Hypothalamus (tissue), 51 donors: ENCODE measurements at regions not wholly inside any gene's neighbourhood (a gene's known extent, or its start where the extent isn't known, plus 50 kb on each side); places are given as distances from the start of the nearest gene placed in this dataset.

Experiments
- DNase-seq, 51 donors: peaks; one replicate each; lab custom pipeline; 2025; lab: John Stamatoyannopoulos, UW

- DNase-seq, result no peak
Observed at GRCh38 chr7:123401295-123401694, 133.1 kb downstream of the IQUB start.

- DNase-seq, result no peak
Observed at GRCh38 chr7:123400196-123400595, 134.2 kb downstream of the IQUB start.

- no peak for DNase-seq
Observed at GRCh38 chr7:123398921-123399320, 135.5 kb downstream of the IQUB start.

GRCh38 chr7:123397746-123398338 lies 136.6 kb downstream of the IQUB start:
- no peak for DNase-seq

- DNase-seq, result no peak
Observed at GRCh38 chr7:123393623-123394022, 140.8 kb downstream of the IQUB start.

- DNase-seq, result peak in 1 of 51 donors; percentile 6
Observed at GRCh38 chr7:123372368-123372767, 162.0 kb downstream of the IQUB start.

- DNase-seq, result peak in 1 of 51 donors; percentile 1
Observed at GRCh38 chr7:123367484-123368122, 166.8 kb downstream of the IQUB start.

- DNase-seq, result peak in 1 of 51 donors; percentile 1
Observed at GRCh38 chr7:123367031-123367430, 167.3 kb upstream of the SLC13A1 start.

GRCh38 chr7:123366626-123367025 lies 166.9 kb upstream of the SLC13A1 start:
- no peak for DNase-seq

GRCh38 chr7:123360631-123361030 lies 160.9 kb upstream of the SLC13A1 start:
- DNase-seq, result no peak

GRCh38 chr7:123355576-123356190 lies 155.9 kb upstream of the SLC13A1 start:
- peak in 28 of 51 donors; percentile 1 to 60 (median 30) for DNase-seq

GRCh38 chr7:123352973-123353372 lies 153.2 kb upstream of the SLC13A1 start:
- no peak for DNase-seq

- DNase-seq, result no peak
Observed at GRCh38 chr7:123351516-123352505, 152.0 kb upstream of the SLC13A1 start.

GRCh38 chr7:123351027-123351426 lies 151.3 kb upstream of the SLC13A1 start:
- no peak for DNase-seq

GRCh38 chr7:123348690-123349089 lies 148.9 kb upstream of the SLC13A1 start:
- no peak for DNase-seq

- peak in 11 of 51 donors; percentile 0 to 42 (median 6) for DNase-seq
Observed at GRCh38 chr7:123346766-123347165, 147.0 kb upstream of the SLC13A1 start.

- no peak for DNase-seq
Observed at GRCh38 chr7:123343611-123344010, 143.8 kb upstream of the SLC13A1 start.

GRCh38 chr7:123341102-123341501 lies 141.3 kb upstream of the SLC13A1 start:
- DNase-seq, result no peak

GRCh38 chr7:123338688-123339087 lies 138.9 kb upstream of the SLC13A1 start:
- no peak for DNase-seq

GRCh38 chr7:123329988-123330643 lies 130.3 kb upstream of the SLC13A1 start:
- no peak for DNase-seq
